Endothelial cell (in vitro differentiated cells): ENCODE measurements at regions not wholly inside any gene's neighbourhood (a gene's known extent, or its start where the extent isn't known, plus 50 kb on each side); places are given as distances from the start of the nearest gene placed in this dataset.

Experiments
- DNase-seq: peaks from one replicate; pipeline ENCODE4 v3.0.0; 2021; ENCODE audit warnings: low spot score
- H3K27ac Mint-ChIP-seq: one replicate; pipeline ENCODE4 v1.8.0; 2021; ENCODE audit warnings: mixed read lengths, inconsistent platforms; ENCODE audit not compliant: unreplicated experiment
- H3K27me3 Mint-ChIP-seq: one replicate; pipeline ENCODE4 v1.8.0; 2021; ENCODE audit warnings: mild to moderate bottlenecking, moderate library complexity, mixed read lengths, inconsistent platforms; ENCODE audit not compliant: unreplicated experiment
- H3K36me3 Mint-ChIP-seq: one replicate; pipeline ENCODE4 v1.8.0; 2021; ENCODE audit warnings: mild to moderate bottlenecking, low read depth, mixed read lengths, inconsistent platforms; ENCODE audit not compliant: unreplicated experiment
- H3K4me1 Mint-ChIP-seq: one replicate; pipeline ENCODE4 v1.8.0; 2021; ENCODE audit warnings: mild to moderate bottlenecking, mixed read lengths, inconsistent platforms; ENCODE audit not compliant: unreplicated experiment
- H3K4me3 Mint-ChIP-seq: one replicate; pipeline ENCODE4 v1.8.0; 2021; ENCODE audit warnings: mild to moderate bottlenecking, mixed read lengths, inconsistent platforms; ENCODE audit not compliant: unreplicated experiment
- H3K9me3 Mint-ChIP-seq: one replicate; pipeline ENCODE4 v1.8.0; 2021; ENCODE audit warnings: mixed read lengths, inconsistent platforms; ENCODE audit not compliant: unreplicated experiment
- CTCF ChIP-seq: fragments of 200-600 bp; sonication (generic); IDR thresholded peaks from one replicate; pipeline ENCODE4 v1.5.0; 2021; ENCODE audit warnings: antibody characterized with exemption; ENCODE audit not compliant: unreplicated experiment

- H3K36me3 Mint-ChIP-seq, result peaks cover 6% of the 10 kb centered on the region
- DNase-seq, result no peak
- no peak overlapping the region for H3K4me3 Mint-ChIP-seq
- H3K27ac Mint-ChIP-seq, result no peak overlapping the region
- H3K27me3 Mint-ChIP-seq, result no peaks in the 10 kb centered on the region
- peaks cover 6% of the 10 kb centered on the region for H3K9me3 Mint-ChIP-seq
- TF ChIP-seq CTCF, result no peak
- no peaks in the 10 kb centered on the region for H3K4me1 Mint-ChIP-seq
Measured at GRCh38 chr2:51322613-51323012, 290.7 kb upstream of the NRXN1 start.

- no peaks in the 10 kb centered on the region for H3K9me3 Mint-ChIP-seq
- no peak overlapping the region for H3K27ac Mint-ChIP-seq
- no peak for TF ChIP-seq CTCF
- H3K36me3 Mint-ChIP-seq, result no peaks in the 10 kb centered on the region
- no peaks in the 10 kb centered on the region for H3K4me1 Mint-ChIP-seq
- H3K27me3 Mint-ChIP-seq, result no peaks in the 10 kb centered on the region
- no peak overlapping the region for H3K4me3 Mint-ChIP-seq
- no peak for DNase-seq
Measured at GRCh38 chr2:51304311-51304710, 272.4 kb upstream of the NRXN1 start.

GRCh38 chr2:51301381-51301780 lies 269.4 kb upstream of the NRXN1 start:
- Mint-ChIP-seq H3K9me3 (no peaks in the 10 kb centered on the region), H3K36me3 (no peaks in the 10 kb centered on the region), H3K27me3 (no peaks in the 10 kb centered on the region), H3K4me3 (no peak overlapping the region), H3K4me1 (no peaks in the 10 kb centered on the region), H3K27ac (no peak overlapping the region)
- TF ChIP-seq CTCF, result no peak
- DNase-seq, result no peak

- Mint-ChIP-seq H3K4me1 (no peaks in the 10 kb centered on the region), H3K36me3 (no peaks in the 10 kb centered on the region), H3K27ac (no peak overlapping the region), H3K9me3 (no peaks in the 10 kb centered on the region), H3K4me3 (no peak overlapping the region), H3K27me3 (no peaks in the 10 kb centered on the region)
- no peak for TF ChIP-seq CTCF
- no peak for DNase-seq
Measured at GRCh38 chr2:51299370-51299769, 267.4 kb upstream of the NRXN1 start.

GRCh38 chr2:51297488-51297887 lies 265.6 kb upstream of the NRXN1 start:
- H3K4me1 Mint-ChIP-seq, result no peaks in the 10 kb centered on the region
- H3K9me3 Mint-ChIP-seq, result no peaks in the 10 kb centered on the region
- DNase-seq, result no peak
- H3K4me3 Mint-ChIP-seq, result no peak overlapping the region
- no peak overlapping the region for H3K27ac Mint-ChIP-seq
- H3K36me3 Mint-ChIP-seq, result no peaks in the 10 kb centered on the region
- TF ChIP-seq CTCF, result no peak
- no peaks in the 10 kb centered on the region for H3K27me3 Mint-ChIP-seq
